ENCODE measurements at regions not wholly inside any gene's neighbourhood (a gene's known extent, or its start where the extent isn't known, plus 50 kb on each side); places are given as distances from the start of the nearest gene placed in this dataset.

- no peak overlapping the region for H3K9ac ChIP-seq (ENCODE audit: insufficient read depth, low read depth, low read length)
- H3K79me2 ChIP-seq (ENCODE audit: insufficient read depth, low read length): no peaks in the 10 kb centered on the region
- peaks cover 10% of the 10 kb centered on the region for H3K4me1 ChIP-seq (ENCODE audit: insufficient read depth, low read length)
- POLR2A ChIA-PET: no interaction called here
- no peak overlapping the region for H3K4me3 ChIP-seq (replicated peaks in 1 of 3; ENCODE audit: insufficient read depth in 1 of 3, low read depth in 2 of 3, low read length in 3 of 3)
- no peak overlapping the region for H3K27ac ChIP-seq (ENCODE audit: extremely low read length, insufficient read depth, low read length)
- no TSS peak for BruUV-seq (replicated peaks)
- in situ Hi-C loops (cut with HindIII; ENCODE audit: extremely low pct_ligation_motif_present, low pct_unique_long_range_greater_than_20kb): no loop called here
- CTCF ChIA-PET (ENCODE audit: low intra/inter-chr PET ratio, low total read pairs): no interaction called here
- H3K4me2 ChIP-seq (ENCODE audit: low read depth, low read length): no peak overlapping the region
- ATAC-seq (no peak), DNase-seq (ENCODE audit: low spot score) (no peak), FAIRE-seq (no peak)
- H3K9me3 ChIP-seq (ENCODE audit: low read length): no peaks in the 10 kb centered on the region
- no peaks in the 10 kb centered on the region for H4K20me1 ChIP-seq (ENCODE audit: insufficient read depth, low read length)
- H3K27me3 ChIP-seq (ENCODE audit: control insufficient read depth in 1 of 2, insufficient read depth in 2 of 2, low read length in 2 of 2): no peaks in the 10 kb centered on the region
- TF ChIP-seq ZNF660 (CRISPR knock-in tag; IDR thresholded peaks at IDR 0.05; ENCODE audit: borderline replicate concordance, low read depth) (no peak), THAP11 (CRISPR knock-in tag; IDR thresholded peaks at IDR 0.05) (peak; percentile 80), ZNF143 (CRISPR knock-in tag; IDR thresholded peaks at IDR 0.05) (peak; percentile 75)
- WGBS (ENCODE audit: low lambda C conversion rate): 77% methylated on average over 2 of the region's 2 CpGs
- H3K36me3 ChIP-seq (replicated peaks in 1 of 2; ENCODE audit: control insufficient read depth in 1 of 2, insufficient read depth in 2 of 2, low read length in 2 of 2): no peaks in the 10 kb centered on the region
- H2AFZ ChIP-seq (ENCODE audit: low read length): no peak overlapping the region
- intact Hi-C loops (cut with micrococcal nuclease; ENCODE audit: unreplicated experiment): no loop called here
Observed at GRCh38 chr1:229210844-229211243, 60.1 kb upstream of the RAB4A start.

DNA sequence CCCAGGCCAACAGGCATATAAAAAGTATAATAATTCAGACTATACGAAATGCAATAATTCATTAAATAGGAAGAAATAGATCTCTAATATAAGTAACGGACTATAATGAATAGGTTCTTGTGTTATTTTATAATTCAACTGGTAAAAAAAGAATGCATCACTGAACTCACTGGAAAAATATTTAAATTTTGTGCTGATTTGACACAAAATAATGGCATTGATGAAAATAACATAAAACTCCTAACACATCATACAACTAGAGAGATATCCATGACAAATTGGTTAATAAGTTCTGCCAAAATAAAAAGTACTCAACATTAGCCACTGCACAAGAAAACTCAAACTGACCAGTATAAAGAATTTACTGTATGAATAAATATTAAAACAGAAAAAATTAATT, 57.1 kb upstream of the RAB4A start:
- POLR2A ChIA-PET: no interaction called here
- DNase-seq (ENCODE audit: low spot score) (no peak), ATAC-seq (no peak), FAIRE-seq (no peak)
- Histone ChIP-seq H4K20me1 (ENCODE audit: insufficient read depth, low read length) (no peaks in the 10 kb centered on the region), H3K4me2 (ENCODE audit: low read depth, low read length) (no peak overlapping the region), H3K27ac (ENCODE audit: extremely low read length, insufficient read depth, low read length) (no peak overlapping the region), H3K36me3 (replicated peaks in 1 of 2; ENCODE audit: control insufficient read depth in 1 of 2, insufficient read depth in 2 of 2, low read length in 2 of 2) (no peaks in the 10 kb centered on the region), H3K4me3 (replicated peaks in 1 of 3; ENCODE audit: insufficient read depth in 1 of 3, low read depth in 2 of 3, low read length in 3 of 3) (no peak overlapping the region), H3K9ac (ENCODE audit: insufficient read depth, low read depth, low read length) (no peak overlapping the region), H2AFZ (ENCODE audit: low read length) (no peak overlapping the region), H3K27me3 (ENCODE audit: control insufficient read depth in 1 of 2, insufficient read depth in 2 of 2, low read length in 2 of 2) (no peaks in the 10 kb centered on the region), H3K4me1 (ENCODE audit: insufficient read depth, low read length) (peaks cover 33% of the 10 kb centered on the region), H3K79me2 (ENCODE audit: insufficient read depth, low read length) (no peaks in the 10 kb centered on the region), H3K9me3 (ENCODE audit: low read length) (no peaks in the 10 kb centered on the region)
- in situ Hi-C loops (cut with HindIII; ENCODE audit: extremely low pct_ligation_motif_present, low pct_unique_long_range_greater_than_20kb) (no loop called here), intact Hi-C loops (cut with micrococcal nuclease; ENCODE audit: unreplicated experiment) (no loop called here)
- WGBS (ENCODE audit: low lambda C conversion rate): 93% methylated on average over 2 of the region's 2 CpGs
- CTCF ChIA-PET (ENCODE audit: low intra/inter-chr PET ratio, low total read pairs): no interaction called here
- TF ChIP-seq, protein P1, sequence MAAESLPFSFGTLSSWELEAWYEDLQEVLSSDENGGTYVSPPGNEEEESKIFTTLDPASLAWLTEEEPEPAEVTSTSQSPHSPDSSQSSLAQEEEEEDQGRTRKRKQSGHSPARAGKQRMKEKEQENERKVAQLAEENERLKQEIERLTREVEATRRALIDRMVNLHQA (CRISPR knock-in tag; IDR thresholded peaks at IDR 0.05): no peak
- TF ChIP-seq MAFK (conservative IDR thresholded peaks at IDR 0.05 in 1 of 2, IDR thresholded peaks at IDR 0.05 in 1 of 2; ENCODE audit: low read length in 2 of 2) (peak; percentile 75 to 90; a peak in 3 of 4 replicates), ZNF841 (CRISPR knock-in tag; IDR thresholded peaks at IDR 0.05; ENCODE audit: borderline replicate concordance) (no peak), MAFF (IDR thresholded peaks at IDR 0.05; ENCODE audit: low read depth, low read length) (peak; percentile 88), FOXO1 (CRISPR knock-in tag; IDR thresholded peaks at IDR 0.05) (no peak), SNAI1 (CRISPR knock-in tag; IDR thresholded peaks at IDR 0.05; ENCODE audit: borderline replicate concordance) (no peak)
- BruUV-seq (replicated peaks): no TSS peak

Data from HepG2 (cell line).